WERI-Rb-1 (cell line): ENCODE measurements at regions not wholly inside any gene's neighbourhood (a gene's known extent, or its start where the extent isn't known, plus 50 kb on each side); places are given as distances from the start of the nearest gene placed in this dataset.

Experiments
- DNase-seq: peaks from one replicate; pipeline ENCODE4 v3.0.0-alpha.2; 2020
- H3K27ac ChIP-seq: fragments of 250-450 bp; sonication (Bioruptor Pico); 2 replicates; pipeline ENCODE4 v1.5.1; 2020; ENCODE audit warnings: mild to moderate bottlenecking, moderate library complexity
- H3K27me3 ChIP-seq: fragments of 250-450 bp; sonication (Bioruptor Pico); 2 replicates; pipeline ENCODE4 v1.5.1; 2021; ENCODE audit warnings: mild to moderate bottlenecking, low read depth, moderate library complexity; ENCODE audit not compliant: insufficient read depth, severe bottlenecking
- H3K36me3 ChIP-seq: fragments of 250-450 bp; sonication (Bioruptor Pico); 2 replicates; pipeline ENCODE4 v1.5.1; 2020; ENCODE audit warnings: mild to moderate bottlenecking, moderate library complexity
- H3K4me3 ChIP-seq: 2 replicates; pipeline ENCODE4 v1.5.1; 2011; ENCODE audit warnings: low read depth, mild to moderate bottlenecking, control low read depth, low read length
- H3K9me3 ChIP-seq: fragments of 250-450 bp; sonication (Bioruptor Pico); 2 replicates; pipeline ENCODE4 v1.5.1; 2021; ENCODE audit warnings: mild to moderate bottlenecking, moderate library complexity; ENCODE audit not compliant: severe bottlenecking
- TF ChIP-seq, protein P1 (sequence below): IDR thresholded peaks from 2 replicates; pipeline ENCODE4 v1.5.1; 2011; ENCODE audit warnings: low read depth, mild to moderate bottlenecking, control low read depth, inconsistent platforms, low read length

DNA sequence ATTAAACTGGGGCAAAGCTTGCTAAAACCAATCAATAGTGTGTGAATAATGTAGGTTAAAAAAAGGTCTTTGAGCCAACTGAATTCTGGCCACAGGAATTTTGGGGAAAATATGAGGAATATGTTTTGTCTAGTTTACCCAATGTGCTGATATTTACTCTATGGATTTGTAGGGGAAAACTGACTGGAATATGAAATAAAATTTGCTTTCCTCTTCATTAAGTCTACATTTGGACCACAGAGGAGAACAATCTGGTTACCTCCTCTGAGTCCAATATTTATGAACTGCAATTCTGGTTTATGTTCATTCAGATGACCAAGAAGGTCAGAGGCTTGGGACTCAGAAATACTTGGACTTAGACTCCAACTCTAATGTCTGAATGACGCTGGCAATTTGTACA is 1042.2 kb upstream of the CNTNAP5 start:
- TF ChIP-seq, protein P1, sequence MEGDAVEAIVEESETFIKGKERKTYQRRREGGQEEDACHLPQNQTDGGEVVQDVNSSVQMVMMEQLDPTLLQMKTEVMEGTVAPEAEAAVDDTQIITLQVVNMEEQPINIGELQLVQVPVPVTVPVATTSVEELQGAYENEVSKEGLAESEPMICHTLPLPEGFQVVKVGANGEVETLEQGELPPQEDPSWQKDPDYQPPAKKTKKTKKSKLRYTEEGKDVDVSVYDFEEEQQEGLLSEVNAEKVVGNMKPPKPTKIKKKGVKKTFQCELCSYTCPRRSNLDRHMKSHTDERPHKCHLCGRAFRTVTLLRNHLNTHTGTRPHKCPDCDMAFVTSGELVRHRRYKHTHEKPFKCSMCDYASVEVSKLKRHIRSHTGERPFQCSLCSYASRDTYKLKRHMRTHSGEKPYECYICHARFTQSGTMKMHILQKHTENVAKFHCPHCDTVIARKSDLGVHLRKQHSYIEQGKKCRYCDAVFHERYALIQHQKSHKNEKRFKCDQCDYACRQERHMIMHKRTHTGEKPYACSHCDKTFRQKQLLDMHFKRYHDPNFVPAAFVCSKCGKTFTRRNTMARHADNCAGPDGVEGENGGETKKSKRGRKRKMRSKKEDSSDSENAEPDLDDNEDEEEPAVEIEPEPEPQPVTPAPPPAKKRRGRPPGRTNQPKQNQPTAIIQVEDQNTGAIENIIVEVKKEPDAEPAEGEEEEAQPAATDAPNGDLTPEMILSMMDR = no peak
- no peak overlapping the region for H3K4me3 ChIP-seq
- no peaks in the 10 kb centered on the region for H3K9me3 ChIP-seq
- no peak overlapping the region for H3K27ac ChIP-seq
- H3K36me3 ChIP-seq = no peaks in the 10 kb centered on the region
- no peaks in the 10 kb centered on the region for H3K27me3 ChIP-seq
- no peak for DNase-seq

DNA sequence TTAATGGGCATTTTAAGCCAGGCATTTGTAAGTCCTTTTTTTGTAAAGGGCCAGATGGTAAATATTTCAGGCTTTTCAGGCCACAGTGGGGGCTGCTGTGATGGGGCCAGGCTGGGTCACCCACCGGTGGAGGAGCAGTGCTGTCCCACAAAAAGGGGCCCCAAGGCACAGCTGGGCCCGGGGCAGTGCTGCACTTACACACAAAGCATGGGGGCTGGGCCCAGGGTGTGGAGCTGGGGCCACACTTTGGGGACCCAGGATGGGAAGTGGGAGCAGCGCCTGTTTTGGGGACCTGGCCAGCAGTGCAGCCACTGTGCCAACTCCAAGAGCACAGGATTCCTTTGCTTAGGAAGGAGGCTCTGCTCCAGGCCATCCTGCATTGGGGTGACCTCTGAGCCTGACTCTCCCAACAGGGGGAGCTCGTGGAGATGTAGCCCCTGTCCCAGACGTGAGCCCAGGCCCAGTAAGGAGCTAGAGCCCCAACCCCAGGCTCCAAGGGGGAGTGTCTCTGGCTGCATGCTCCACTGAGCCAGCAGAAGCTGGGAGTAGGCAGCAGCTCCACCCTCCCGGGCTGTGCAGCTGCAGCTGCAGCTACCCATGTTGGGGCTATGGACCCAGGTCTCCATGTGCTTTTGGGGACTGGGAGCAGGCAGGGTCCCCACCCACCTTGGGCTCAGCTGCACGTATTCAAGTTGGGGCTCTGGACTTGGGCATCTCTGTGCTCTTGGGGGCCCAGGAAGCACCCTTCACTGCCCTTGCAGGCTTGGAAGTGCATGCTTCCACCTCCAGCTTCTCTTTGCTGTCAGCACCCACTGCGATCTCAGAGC is 1036.5 kb upstream of the CNTNAP5 start:
- Histone ChIP-seq H3K9me3 (no peaks in the 10 kb centered on the region), H3K27me3 (no peaks in the 10 kb centered on the region), H3K4me3 (no peak overlapping the region), H3K36me3 (no peaks in the 10 kb centered on the region), H3K27ac (no peak overlapping the region)
- TF ChIP-seq, protein P1 = no peak
- peak; percentile 10 for DNase-seq

DNA sequence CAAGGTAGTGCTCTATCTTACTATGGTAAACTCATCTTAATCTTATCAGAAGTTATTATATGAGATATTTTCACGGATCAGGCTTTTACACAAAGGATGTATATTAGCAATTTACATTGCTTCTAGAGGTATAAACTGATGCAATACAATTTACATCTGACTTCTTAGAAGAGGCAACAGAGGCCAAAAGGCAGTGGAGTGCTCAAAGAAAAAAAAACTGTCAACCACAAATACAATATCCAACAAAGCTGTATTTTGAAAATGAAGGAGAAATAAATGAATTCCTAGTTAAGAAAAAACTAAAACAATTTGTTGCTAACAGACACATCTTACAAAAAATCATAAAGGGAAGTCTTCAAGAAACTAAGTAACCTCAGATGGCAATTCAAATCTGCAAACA is 1031.5 kb upstream of the CNTNAP5 start:
- Histone ChIP-seq H3K36me3 (no peaks in the 10 kb centered on the region), H3K9me3 (no peaks in the 10 kb centered on the region), H3K27me3 (no peaks in the 10 kb centered on the region), H3K4me3 (no peak overlapping the region), H3K27ac (no peak overlapping the region)
- TF ChIP-seq, protein P1 = no peak
- no peak for DNase-seq

DNA sequence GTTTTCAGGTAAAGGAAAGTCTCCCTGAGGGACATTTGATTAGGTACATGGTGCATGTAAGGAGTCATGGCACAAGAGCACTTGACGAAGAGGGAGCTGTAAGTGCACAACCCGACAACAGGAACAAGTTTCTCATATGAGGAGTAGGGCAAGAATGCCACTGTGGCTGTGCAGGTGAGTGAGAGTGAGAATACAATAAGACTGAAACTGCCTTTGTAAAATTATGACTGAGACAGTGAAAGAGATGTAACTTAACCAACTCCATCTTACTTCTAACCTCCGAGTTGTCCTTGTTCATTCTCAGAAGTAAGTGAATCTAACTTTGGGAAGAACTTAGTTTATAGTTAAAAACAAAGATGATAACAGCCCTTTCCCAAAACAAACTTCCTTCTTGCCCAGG is 1025.8 kb upstream of the CNTNAP5 start:
- H3K4me3 ChIP-seq = no peak overlapping the region
- DNase-seq = no peak
- H3K27ac ChIP-seq = no peak overlapping the region
- H3K27me3 ChIP-seq = no peaks in the 10 kb centered on the region
- no peaks in the 10 kb centered on the region for H3K9me3 ChIP-seq
- TF ChIP-seq, protein P1 = no peak
- H3K36me3 ChIP-seq = no peaks in the 10 kb centered on the region

DNA sequence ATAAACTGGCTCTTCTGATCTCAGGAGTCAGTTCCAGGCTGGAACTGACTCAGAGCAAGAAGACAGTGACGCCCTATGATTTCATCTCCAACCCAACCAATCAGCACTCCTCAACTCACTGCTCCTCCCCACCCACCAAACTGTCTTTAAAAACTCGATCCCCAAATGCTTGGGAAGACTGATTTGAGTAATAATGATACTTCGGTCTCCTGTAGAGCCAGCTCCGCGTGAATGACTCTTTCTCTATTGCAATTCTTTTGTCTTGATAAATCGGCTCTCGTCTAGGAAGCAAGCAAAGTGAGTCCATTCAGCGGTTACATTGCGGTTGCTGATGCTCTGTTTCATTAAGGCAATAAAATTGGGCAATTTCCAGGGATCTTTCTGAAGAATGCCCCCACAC is 1025.3 kb upstream of the CNTNAP5 start:
- H3K4me3 ChIP-seq = no peak overlapping the region
- no peaks in the 10 kb centered on the region for H3K36me3 ChIP-seq
- DNase-seq = no peak
- no peaks in the 10 kb centered on the region for H3K27me3 ChIP-seq
- H3K27ac ChIP-seq = no peak overlapping the region
- TF ChIP-seq, protein P1 = no peak
- no peaks in the 10 kb centered on the region for H3K9me3 ChIP-seq
